HG03457 (cell line): ENCODE measurements at regions not wholly inside any gene's neighbourhood (a gene's known extent, or its start where the extent isn't known, plus 50 kb on each side); places are given as distances from the start of the nearest gene placed in this dataset.

ENCODE experiments used
- ATAC-seq: cut with Tn5 transposase; IDR thresholded peaks from one replicate; pipeline ENCODE4 v1.9.1; 2021; ENCODE audit warnings: moderate number of reproducible peaks; ENCODE audit not compliant: unreplicated experiment

DNA sequence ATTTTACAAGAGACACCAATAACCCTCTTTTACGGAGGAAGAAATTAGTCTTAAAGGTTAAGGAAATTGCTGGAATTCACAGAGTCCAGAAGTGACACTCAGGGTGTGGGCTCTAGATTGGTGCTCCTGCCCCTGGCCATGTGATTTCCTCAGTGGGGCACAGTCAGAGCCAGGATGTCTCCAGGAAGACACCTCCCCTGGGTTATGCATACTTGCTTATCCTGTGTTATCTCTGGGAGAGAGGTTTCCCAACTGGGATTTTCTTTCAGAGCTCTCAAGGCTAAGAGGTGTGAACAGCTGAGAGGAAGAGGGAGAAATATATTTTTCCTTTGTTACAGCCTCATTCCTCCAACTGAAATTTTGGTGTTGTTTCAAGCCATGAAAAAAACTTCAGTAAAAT lies 125.6 kb upstream of the CELF4 start:
- ATAC-seq: no peak

DNA sequence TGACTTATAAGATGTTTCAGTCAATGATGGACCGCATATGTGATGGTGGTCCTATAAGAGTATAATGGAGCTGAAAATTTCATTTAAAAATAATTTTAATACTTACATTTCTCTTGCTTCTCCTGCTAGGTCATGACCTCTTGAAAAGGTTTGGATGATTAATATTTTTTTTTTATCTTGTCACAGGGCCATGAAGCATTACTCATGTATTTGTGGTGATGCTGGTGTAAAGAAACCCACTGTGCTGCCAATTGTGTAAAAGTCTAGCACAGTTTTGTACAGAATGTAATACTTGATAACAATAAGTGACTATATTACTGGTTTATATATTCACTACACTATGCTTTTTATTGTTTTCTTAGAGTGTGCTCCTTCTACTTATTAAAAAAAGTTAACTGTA lies 124.2 kb upstream of the CELF4 start:
- no peak for ATAC-seq

DNA sequence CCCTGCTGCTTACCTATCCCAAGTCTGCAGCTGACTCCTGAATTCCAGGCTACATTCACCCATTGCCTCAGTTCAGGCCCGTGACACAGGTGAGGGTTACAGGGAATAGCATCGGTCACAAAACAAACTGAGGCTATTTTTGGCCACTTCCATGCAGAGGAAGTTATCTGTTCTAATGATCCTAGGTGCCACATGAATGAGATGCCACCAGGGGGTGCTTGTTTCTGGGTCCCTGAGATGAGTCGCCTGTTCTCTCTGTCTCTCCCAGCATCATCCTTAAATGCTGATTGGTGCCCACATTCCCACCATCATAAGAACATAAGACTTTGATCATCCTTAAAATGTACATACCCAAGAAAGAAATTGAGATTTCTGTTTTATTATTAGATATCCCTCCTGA lies 119.0 kb upstream of the CELF4 start:
- no peak for ATAC-seq

DNA sequence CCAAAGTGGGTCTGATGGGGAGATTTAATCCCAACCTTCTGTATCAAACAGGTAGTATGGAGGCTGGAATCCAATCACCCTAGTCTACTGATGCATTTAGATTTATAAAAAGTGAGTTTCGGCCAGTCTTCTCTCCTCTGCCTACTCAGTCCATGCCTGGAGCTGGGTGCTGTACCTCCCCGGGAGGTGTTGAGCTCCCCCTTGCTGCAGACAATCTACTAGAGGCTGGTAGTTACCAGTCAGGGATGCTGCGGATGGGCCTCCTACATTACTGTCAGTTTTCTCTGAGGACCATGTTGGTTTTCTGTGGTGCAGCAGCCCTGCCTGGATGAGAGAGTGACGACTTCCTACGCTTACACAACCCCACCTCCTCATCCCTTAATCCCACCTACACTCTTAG lies 118.6 kb upstream of the CELF4 start:
- ATAC-seq: no peak

DNA sequence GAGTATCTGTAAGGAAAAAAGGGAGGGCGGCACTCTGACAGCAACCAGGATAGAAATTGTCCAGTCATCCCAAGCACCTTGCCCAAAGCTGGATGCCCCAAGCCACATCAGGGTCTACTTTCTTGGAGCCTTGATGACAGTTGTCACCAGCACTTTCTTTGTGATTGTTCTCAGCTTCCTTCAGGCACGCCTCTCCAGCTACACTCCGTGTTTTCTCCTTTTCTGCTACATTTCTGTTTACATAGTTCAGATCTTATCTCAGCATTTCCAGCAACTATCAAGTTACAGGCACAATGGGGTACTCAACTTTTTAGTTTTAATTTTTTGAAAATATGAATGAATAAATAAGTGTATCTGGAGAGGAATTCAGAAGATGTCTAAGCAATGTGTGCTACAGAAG lies 115.3 kb upstream of the CELF4 start:
- ATAC-seq: no peak

DNA sequence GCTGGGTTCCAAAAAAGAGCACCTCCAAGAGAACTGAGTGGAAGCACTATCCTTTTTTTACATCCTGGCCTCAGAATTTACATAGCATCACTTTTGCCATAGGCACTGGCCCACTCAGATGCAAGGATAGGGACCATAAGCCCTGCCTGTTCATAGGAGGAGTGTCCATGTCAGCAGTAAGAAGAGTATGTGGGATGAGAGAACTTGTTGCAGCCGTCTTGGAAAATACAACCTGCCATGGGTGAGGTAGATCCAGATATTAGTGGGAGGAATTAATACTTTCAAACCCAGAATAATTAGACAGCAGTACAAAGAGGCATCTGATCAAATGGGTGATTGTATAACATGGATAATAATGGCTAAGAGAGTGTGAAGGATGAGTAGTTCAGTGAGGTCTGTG lies 110.7 kb upstream of the CELF4 start:
- no peak for ATAC-seq

DNA sequence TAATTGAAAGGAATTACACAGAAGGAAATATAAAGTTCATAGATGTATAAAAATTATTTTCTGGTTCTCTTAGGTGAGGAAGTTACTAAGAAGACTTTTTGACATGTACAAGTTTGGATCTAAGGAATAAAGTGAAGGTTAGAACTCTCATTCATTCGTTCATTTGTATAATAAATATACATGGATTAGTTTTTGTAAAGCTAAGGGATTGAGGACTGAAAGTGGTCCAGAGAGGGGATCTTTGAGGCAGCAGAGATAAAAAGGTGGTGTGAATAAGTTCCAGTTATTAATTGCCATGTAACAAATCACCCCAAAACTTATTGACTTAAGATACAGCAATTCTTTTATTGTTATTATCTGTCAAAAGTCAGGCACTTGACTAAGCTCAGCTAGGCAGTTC lies 110.1 kb upstream of the CELF4 start:
- no peak for ATAC-seq

DNA sequence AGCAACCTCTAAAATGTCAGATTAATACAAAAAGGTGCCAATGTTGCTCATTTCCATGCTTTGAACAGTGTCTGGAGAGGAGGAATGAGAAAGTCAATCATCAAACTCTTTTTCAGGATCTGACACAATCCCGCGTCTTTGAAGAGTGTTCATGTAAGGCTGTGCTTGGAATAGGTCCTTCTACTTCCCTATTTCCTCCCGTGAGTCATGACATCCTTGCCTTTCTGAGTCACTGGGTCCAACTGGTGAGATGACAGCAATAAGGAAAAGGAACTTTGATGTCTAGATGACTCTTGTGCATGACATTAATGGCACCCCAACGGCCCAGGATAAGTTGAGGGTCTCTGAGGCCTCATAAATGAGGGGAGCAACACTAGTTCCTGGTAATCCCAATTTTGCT lies 109.0 kb upstream of the CELF4 start:
- no peak for ATAC-seq

DNA sequence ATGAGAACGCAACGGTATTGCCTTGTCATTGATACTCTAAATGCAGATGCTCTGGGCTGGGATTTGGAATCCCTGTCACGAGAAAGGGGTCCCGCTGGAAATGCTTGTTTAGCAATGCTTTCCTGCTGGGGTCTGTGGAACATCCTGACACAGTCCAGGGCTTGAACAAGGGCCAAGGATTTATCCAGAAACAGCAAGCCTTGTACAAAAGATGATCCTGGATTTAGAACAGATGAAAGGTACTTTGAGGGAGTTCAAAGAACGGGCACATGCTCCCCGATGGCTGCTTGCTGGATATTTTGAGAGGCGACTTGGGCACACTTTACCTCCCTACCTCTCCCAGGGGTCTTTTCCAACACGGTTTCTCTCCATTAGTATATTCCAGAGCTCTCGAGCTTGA lies 108.1 kb upstream of the CELF4 start:
- no peak for ATAC-seq

DNA sequence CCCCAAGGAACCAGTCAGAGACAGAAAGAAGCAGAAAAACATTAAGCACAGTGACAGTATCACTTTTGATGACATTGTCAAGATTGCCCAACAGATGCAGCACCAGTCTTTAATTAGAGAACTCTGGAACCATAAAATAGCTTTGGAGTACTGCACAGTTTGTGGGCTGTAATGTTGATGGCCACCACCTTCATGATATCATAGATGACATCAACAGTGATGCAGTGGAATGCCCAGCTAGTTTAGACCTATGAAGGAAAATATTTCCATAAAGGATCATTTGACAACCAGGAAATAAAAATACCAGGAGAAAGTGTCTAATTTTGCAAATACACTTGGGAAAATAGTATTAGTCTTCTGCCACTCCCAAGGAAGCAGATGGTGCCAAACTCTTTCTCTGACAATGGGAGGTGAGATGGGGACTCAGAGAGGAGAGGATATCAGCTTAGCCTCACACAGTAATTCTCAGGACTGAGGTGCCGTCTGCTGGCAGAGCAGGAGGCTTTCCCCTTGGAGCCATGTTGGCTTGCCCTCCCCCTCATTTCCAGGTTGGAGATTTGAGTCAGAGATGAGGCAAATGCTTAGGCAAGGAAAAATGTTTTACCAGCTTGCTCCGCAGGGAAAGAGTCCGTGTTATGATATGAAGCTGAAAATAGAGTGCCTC lies 107.5 kb upstream of the CELF4 start:
- ATAC-seq: no peak

DNA sequence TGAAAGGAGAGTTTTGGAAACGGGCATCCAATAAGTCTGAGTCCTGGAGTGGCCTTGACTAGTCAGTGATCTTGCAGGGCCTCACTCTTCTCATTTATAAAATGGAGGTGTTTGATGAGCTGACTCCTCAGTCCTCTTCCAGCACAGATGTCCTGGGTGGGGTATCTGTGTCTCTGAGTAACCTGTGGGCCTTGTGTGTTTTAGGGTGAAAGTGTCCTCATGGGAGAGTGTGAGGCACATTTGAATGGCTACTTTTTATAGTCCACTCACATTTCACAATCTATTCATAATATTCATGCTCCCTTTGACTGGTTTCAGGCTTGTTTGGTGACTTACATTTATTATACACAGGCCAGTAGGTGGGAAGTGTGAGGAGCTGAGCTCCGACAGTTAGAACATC lies 106.4 kb upstream of the CELF4 start:
- no peak for ATAC-seq

DNA sequence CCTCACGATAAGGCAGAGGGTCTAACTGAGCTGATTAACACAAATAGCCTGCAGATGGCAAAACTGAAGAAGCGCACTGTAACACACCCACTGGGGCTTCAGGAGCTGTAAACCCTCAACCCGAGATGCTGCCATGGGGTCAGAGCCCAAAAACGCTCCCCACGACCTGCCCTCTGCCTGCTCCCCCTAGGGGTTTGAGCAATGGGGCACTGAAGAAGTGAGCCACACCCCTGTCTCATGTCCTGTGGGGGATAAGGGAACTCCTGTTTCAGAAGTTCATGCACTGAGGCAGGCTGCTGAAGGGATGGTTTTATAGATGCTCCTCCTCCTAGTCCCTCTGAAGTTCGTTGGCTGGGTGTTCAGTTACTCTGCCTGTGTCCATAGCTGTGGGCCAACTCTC lies 105.9 kb upstream of the CELF4 start:
- no peak for ATAC-seq

DNA sequence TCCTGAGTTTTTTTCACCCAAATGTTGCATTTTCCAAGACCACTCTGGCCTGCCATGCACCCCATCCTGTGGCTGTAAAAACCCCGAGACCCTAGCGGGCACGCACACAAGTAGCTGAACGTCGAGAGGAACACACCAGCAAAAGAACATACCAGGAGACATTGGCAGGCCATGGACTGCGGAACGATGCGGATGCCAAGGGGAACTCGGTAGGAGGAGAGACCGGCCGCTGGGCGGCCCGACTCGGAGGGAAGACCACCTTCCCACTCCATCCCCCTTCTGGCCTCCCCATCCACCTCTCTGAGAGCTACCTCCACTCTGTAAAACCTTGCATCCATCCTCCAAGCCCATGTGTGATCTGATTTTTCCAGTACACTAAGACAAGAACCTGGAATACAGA lies 105.5 kb upstream of the CELF4 start:
- ATAC-seq: no peak

DNA sequence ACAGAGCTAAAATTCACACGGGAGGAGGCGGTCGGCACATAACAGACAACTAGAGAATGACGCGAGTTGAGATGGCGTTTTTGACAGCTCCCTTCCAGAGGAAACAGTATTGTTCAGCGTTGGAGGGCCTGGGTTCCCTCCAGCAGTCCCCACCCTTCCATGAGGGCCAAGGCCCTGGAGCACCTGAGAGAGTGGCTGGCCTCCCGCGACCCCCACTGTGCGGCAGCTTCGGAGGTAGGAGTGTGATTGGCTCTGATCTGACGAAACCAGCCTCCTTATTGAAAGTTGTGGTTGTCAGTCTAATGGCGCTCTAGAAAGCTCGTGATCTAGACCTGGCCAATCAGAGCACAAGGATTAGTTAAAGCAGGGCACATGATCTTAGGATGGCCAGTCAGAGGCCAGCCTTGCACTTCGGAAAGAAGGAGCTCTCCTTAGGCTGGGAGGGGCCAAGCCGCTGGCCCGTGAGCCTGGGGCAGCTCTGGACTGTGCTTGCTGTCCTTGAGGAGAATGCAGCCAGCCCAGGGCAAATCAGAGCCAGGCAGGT lies 104.5 kb upstream of the CELF4 start:
- no peak for ATAC-seq

DNA sequence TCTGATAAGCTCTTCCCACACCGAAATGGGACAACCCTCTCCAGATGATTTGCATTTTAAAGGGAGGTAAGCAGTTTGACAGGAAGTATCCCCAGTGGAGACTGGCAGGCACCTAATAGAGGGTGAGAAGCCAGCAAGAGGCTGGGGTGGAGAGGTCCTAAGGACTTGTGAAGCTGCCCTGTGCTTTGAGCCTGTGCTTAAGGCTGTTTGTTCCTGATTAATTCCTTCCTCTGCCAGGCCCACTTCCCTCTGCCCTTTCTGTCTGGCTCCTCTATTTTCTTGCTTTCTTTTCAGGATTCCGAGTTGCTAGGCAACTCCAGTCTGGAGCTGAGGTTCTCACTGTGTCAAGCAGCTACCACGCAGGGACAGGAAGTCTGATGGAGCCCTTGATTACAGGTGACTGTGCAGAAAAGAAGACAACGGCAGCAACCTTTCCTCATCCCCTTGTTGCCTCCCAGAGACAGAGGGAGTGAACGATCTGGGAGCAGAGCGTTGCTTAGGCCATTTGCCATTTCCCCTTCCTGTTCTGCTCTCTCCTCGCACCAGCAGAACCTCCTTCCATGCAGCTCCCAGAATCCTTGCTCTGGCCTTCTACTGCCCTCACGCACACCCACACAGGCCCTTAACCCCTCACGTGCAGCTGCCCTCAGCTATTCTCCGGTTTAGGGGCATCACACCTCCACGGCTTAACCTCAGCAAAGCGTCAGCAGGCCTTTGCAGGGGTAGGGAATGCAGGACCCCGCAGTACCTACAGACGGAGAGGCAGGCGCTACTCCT lies 103.6 kb upstream of the CELF4 start:
- ATAC-seq: no peak

DNA sequence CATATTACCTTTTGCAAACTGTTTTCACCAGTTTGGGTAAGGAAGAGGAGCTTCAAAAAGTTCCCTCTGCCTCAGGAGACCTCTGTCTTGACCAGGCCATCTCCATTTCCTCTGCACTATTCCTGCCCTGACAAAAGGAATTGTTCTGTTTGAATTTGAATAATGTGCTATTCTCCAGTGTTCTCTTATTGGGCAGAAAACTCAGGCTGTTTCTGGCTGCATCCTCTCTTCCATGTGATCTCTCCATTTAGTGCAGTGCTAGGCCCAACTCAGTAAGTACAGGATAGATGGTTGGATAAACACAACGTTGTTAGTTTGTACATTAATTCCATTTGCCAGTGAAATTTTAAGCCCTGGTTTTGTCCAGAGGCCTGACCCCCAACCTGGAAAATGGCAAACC lies 102.2 kb upstream of the CELF4 start:
- no peak for ATAC-seq

DNA sequence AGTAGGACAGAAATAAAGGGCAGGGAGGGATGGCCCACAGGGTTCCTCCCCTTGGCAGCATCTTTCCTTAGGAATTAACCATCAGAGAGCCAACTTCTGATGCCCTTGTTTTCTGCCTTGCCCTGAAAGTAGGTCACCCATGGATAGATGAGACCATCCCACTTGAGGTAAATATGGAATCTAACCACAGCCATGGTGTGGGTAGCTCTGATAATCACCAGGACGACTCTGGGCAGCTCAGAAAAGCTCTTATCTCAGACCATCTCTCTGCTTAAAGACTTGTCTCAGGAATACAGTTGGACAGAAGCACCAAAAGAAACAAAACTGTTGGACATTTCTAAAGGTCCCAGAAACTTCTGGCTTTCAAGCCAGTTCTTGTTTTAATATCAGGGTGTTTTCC lies 101.4 kb upstream of the CELF4 start:
- ATAC-seq: no peak

DNA sequence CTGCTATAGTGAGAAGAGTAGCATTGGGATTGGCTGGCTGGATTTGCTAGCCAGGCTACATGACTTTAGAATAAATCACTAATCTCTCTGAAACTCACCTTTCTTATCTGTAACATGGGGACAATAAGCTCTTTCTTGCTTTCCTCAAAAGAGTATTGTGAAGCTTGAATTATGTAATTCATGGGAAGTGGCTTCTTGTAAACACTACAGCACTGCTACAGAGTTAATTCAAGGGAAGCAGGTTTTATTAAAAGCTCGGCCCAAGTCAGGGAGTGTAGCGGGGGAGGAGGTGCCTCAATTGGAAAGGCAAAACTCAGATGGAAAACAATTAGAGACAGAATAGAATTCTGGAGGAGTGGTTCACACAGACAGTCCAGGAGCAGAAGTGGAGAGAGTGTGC lies 100.9 kb upstream of the CELF4 start:
- no peak for ATAC-seq

DNA sequence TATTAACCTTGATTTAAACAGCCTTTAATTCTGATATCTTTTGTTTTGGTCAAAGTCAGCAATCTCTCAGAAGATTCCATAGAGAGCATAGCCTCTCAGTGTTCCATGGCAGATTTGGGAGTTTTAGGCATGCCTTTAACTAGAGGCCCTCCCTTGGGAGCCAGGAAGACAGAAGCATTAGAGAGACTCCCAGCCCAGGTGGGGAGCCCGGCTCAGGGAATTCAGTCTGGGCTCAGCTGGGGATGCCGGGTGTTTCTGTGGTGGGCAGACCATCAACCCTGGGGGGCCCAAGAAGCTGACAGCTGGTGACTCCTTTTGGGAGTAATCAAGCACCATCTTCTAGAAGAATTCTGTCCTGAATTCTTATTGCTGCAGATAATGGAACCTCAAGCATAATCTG lies 99.7 kb upstream of the CELF4 start:
- ATAC-seq: no peak

DNA sequence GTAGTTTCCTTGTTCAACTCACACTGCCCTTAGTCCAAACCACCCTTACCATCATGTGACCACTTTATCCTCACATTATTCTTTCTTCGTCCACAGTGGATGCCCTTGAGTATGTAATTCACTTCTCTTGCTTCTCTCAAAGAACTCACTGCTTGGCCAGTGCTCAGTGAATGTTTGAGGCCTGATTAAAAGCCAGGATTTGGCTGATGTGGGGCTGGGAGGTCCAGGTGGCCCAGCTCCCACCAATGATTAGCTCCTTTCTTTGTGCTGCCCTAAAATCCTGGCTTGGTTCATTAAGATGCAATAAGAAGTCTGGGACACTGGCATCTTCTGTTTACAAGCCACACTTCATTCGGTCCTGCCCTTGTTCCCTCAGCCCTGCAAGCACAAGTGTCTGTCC lies 97.8 kb upstream of the CELF4 start:
- ATAC-seq: no peak

DNA sequence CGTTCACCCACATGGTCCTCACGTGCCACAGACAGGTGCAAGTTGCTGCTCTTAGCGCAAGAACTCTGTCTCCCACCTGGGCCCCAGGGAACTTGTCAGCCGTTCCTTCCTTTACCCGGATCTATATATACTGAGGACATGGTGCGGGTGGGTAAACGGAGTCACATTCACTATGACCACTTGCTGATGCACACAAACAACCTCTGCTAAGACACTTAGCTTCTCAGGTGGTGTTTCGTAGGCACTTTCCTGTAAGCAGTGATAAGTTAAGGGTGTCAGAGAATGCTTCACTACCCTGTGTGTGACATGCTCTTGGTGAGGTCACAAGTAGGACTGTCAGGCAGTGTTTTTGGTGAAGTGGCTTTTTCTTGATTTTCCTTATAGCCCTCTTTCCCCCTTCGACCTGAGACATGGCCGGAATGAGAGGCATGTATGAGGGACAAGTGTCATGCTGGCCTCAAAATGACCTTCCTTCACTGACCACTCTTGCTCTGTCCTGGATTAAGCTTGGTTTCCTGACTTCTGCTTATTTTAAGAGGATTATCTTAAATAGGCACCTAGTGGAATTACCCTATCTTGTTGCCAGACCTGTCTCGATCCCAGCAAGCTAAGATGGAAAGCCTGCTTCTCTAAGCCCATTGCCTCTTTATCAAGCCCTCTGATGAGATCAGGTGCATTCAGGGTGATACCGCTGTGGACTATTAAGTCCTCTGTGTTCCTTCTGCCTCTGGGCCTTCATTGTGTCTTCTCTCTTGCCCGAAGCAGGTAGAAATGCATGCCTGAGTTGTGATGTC lies 97.1 kb upstream of the CELF4 start:
- no peak for ATAC-seq

DNA sequence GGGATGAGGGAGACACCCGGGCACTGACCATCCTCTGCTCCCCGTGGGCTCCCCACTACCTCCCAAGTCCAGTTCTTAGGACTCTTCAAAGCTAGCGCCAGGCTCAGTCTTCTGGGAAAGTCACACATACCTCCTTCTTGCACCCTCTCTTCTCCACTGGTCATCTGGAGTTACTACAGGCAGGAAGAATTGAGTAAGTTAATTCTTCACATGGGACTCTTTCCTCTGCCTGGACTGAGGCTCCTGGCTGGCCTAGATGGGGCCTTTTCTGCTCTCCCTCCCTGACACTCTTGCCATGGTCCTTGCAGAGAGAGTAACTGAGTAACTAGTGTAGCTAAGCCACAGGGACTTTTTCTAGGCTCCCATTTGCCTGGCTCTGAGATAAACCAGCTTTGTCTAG lies 96.5 kb upstream of the CELF4 start:
- ATAC-seq: no peak
